ENCODE measurements at regions not wholly inside any gene's neighbourhood (a gene's known extent, or its start where the extent isn't known, plus 50 kb on each side); places are given as distances from the start of the nearest gene placed in this dataset.

GRCh38 chrX:51155566-51155965 lies 177.1 kb upstream of the NUDT10 start:
- no peak for TF ChIP-seq CTCF (conservative IDR thresholded peaks at IDR 0.05; ENCODE audit: low read depth, low read length)
- TF ChIP-seq EZH2 (IDR thresholded peaks at IDR 0.05; ENCODE audit: borderline replicate concordance, low read depth, low read length, poor library complexity, severe bottlenecking) = no peak
